ENCODE measurements at regions not wholly inside any gene's neighbourhood (a gene's known extent, or its start where the extent isn't known, plus 50 kb on each side); places are given as distances from the start of the nearest gene placed in this dataset.

DNA sequence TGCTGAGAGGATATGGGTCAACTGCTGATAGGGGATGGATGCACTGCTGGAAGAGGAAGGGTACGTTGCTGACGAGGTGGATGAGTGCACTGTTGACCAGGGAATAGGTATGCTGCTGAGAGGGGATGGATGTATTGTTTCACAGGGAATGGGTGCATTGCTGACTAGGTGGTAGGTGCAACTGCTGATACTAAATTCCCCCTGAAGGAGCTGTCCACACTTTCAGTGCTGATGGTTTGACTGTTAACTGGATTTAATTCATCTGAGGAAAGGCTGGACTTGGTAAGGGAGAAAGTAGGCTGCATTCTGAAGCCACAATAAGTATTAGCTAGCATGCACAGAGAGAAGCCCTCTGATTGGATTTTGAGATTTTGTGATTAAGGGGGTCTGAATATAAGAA lies 1196.8 kb upstream of the PHF14 start:
- no peaks in the 10 kb centered on the region for H3K4me1 ChIP-seq
- no peak overlapping the region for H3K27ac ChIP-seq
- intact Hi-C loops (cut with DNase I): no loop called here
- DNase-seq (ENCODE audit: extremely low spot score in 2 of 2): no peak
- no peak overlapping the region for H3K4me3 ChIP-seq
- H3K9me3 ChIP-seq: no peaks in the 10 kb centered on the region
- TF ChIP-seq, protein P1, sequence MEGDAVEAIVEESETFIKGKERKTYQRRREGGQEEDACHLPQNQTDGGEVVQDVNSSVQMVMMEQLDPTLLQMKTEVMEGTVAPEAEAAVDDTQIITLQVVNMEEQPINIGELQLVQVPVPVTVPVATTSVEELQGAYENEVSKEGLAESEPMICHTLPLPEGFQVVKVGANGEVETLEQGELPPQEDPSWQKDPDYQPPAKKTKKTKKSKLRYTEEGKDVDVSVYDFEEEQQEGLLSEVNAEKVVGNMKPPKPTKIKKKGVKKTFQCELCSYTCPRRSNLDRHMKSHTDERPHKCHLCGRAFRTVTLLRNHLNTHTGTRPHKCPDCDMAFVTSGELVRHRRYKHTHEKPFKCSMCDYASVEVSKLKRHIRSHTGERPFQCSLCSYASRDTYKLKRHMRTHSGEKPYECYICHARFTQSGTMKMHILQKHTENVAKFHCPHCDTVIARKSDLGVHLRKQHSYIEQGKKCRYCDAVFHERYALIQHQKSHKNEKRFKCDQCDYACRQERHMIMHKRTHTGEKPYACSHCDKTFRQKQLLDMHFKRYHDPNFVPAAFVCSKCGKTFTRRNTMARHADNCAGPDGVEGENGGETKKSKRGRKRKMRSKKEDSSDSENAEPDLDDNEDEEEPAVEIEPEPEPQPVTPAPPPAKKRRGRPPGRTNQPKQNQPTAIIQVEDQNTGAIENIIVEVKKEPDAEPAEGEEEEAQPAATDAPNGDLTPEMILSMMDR (IDR thresholded peaks at IDR 0.05): no peak
- no peak for TF ChIP-seq POLR2AphosphoS5 (IDR thresholded peaks at IDR 0.05; ENCODE audit: insufficient read depth in 1 of 2, low read depth in 1 of 2)
- TF ChIP-seq POLR2A (IDR thresholded peaks at IDR 0.05): no peak
- no peaks in the 10 kb centered on the region for H3K36me3 ChIP-seq
- no peaks in the 10 kb centered on the region for H3K27me3 ChIP-seq

DNA sequence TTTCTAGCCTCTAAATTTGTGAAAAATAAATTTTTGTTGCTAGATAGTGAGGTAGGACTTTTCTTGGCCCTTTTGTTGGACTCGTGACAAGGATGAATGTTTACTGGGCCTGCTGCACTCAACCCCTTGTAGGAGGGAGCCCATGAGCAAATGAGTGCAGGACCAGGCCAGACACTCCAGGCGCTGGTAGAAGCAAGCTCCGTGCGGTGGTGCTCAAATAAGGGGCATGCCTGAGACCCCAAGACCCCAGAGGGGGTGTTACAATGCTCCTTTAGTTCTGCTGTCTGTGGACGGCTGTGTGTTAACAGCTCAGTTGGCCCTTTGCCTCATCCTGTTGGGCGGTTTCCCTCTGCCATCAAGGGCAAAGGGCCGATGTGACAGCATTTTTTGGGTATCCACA lies 1195.3 kb upstream of the PHF14 start:
- no peak overlapping the region for H3K27ac ChIP-seq
- intact Hi-C loops (cut with DNase I): no loop called here
- H3K4me1 ChIP-seq: no peaks in the 10 kb centered on the region
- DNase-seq (ENCODE audit: extremely low spot score in 2 of 2): no peak
- no peaks in the 10 kb centered on the region for H3K27me3 ChIP-seq
- TF ChIP-seq POLR2AphosphoS5 (IDR thresholded peaks at IDR 0.05; ENCODE audit: insufficient read depth in 1 of 2, low read depth in 1 of 2): no peak
- TF ChIP-seq, protein P1 (IDR thresholded peaks at IDR 0.05): no peak
- H3K9me3 ChIP-seq: no peaks in the 10 kb centered on the region
- no peak overlapping the region for H3K4me3 ChIP-seq
- no peaks in the 10 kb centered on the region for H3K36me3 ChIP-seq

DNA sequence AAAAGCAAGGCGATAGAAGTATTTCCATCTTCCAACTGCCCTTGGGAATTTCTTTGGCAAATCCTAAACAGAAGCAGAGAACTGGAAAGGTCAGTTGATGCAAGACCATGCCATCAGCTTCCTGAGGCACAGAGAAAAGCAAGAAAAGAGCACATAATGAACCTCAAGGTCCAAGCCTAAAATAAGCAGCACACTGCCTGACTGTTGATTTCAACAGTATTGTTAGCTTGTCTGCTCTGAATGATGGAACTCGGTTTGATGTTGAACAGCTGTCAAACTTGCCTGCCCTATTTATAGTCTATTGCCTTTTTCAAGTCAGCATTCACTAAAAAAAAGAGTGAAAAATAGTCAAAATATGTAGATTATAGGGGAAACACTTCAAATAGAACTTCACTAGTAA lies 1192.0 kb upstream of the PHF14 start:
- Histone ChIP-seq H3K36me3 (no peaks in the 10 kb centered on the region), H3K4me3 (no peak overlapping the region), H3K9me3 (no peaks in the 10 kb centered on the region), H3K4me1 (no peaks in the 10 kb centered on the region), H3K27me3 (no peaks in the 10 kb centered on the region), H3K27ac (no peak overlapping the region)
- TF ChIP-seq POLR2A (IDR thresholded peaks at IDR 0.05) (no peak), POLR2AphosphoS5 (IDR thresholded peaks at IDR 0.05; ENCODE audit: insufficient read depth in 1 of 2, low read depth in 1 of 2) (no peak)
- TF ChIP-seq, protein P1 (IDR thresholded peaks at IDR 0.05): no peak
- DNase-seq (ENCODE audit: extremely low spot score in 2 of 2): no peak
- intact Hi-C loops (cut with DNase I): no loop called here

DNA sequence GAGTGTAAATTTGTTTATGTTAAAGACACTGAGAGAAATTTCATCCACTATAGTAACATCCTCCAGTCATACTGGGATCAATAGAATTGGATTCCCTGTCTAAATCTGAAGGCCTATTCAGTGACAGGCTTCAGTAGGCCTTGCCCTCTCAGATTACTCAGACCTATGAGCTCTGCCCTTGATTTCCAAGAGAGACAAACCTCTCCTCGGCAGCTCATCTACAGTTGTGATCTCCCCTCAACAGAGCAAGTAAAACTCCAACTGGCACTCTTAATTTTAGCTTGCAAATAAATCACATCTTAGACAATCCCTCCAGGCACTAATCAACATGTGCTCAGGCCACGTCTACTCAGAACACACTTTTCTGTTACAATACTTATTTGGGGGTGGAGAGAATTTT lies 1191.4 kb upstream of the PHF14 start:
- Histone ChIP-seq H3K9me3 (no peaks in the 10 kb centered on the region), H3K27me3 (no peaks in the 10 kb centered on the region), H3K36me3 (no peaks in the 10 kb centered on the region), H3K27ac (no peak overlapping the region), H3K4me1 (no peaks in the 10 kb centered on the region), H3K4me3 (no peak overlapping the region)
- DNase-seq (ENCODE audit: extremely low spot score in 2 of 2): no peak
- TF ChIP-seq POLR2A (IDR thresholded peaks at IDR 0.05) (no peak), POLR2AphosphoS5 (IDR thresholded peaks at IDR 0.05; ENCODE audit: insufficient read depth in 1 of 2, low read depth in 1 of 2) (no peak)
- TF ChIP-seq, protein P1 (IDR thresholded peaks at IDR 0.05): no peak
- intact Hi-C loops (cut with DNase I): no loop called here

DNA sequence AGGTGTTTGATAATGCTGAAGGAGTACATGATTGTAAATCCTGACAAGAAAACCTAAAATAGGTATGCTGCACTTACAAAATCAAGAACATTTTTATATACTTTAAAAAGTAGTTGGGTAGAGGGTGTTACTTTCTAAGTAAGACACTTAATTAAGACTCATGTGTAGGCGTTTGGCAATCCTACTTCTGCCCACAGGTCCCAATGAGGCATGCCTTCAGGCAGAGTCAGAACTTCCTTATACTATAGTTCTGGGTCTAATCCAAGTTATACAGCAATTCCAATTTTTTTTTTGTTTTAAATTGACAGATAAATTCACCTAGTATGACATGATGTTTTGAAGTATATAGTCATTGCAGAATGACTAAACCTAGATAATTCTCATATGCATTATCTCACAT lies 1188.5 kb upstream of the PHF14 start:
- TF ChIP-seq, protein P1 (IDR thresholded peaks at IDR 0.05): no peak
- TF ChIP-seq POLR2AphosphoS5 (IDR thresholded peaks at IDR 0.05; ENCODE audit: insufficient read depth in 1 of 2, low read depth in 1 of 2) (no peak), POLR2A (IDR thresholded peaks at IDR 0.05) (no peak)

More for the DNA sequence above, 1188.5 kb upstream of the PHF14 start:
- DNase-seq (ENCODE audit: extremely low spot score in 2 of 2): no peak
- H3K9me3 ChIP-seq: no peaks in the 10 kb centered on the region
- H3K27ac ChIP-seq: no peak overlapping the region
- H3K36me3 ChIP-seq: no peaks in the 10 kb centered on the region
- H3K27me3 ChIP-seq: no peaks in the 10 kb centered on the region
- H3K4me1 ChIP-seq: no peaks in the 10 kb centered on the region
- intact Hi-C loops (cut with DNase I): no loop called here
- no peak overlapping the region for H3K4me3 ChIP-seq
